ENCODE measurements at regions not wholly inside any gene's neighbourhood (a gene's known extent, or its start where the extent isn't known, plus 50 kb on each side); places are given as distances from the start of the nearest gene placed in this dataset.
"Not testable (repeated sequence)": the region's sequence is repeated elsewhere in the genome, so short reads cannot be mapped to it uniquely, and the experiment has no call there.

DNA sequence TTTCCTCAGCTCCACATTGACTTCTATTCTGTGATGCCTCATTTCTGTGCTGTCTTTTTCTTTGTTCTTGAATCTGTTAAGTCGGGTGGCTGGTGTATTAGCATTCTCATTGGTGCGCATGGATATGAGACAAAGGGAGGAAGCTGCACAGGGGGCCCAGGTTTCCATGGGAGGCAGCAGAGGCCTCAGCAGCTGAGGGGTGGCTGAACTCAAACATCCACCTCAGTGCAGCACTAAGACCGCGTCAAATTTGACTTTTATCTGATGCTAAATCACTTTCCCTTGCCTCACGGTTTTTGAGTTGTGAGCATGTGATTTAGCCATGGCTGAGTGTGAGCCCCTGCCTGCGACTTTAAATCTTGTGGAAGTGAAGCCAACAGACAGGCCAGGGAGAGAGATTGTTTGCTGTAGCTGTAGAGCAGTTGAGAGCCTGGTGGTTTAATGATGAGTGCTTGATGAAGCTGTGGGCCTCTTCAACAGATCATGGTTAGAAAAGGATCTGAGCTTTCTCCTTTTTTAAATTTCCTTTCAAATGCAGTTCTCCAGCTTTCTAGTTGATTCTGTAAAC, 193.3 kb upstream of the ZNF804B start:
- H3K27ac ChIP-seq: no peak overlapping the region
- no peak for ATAC-seq
- TF ChIP-seq, protein P1, sequence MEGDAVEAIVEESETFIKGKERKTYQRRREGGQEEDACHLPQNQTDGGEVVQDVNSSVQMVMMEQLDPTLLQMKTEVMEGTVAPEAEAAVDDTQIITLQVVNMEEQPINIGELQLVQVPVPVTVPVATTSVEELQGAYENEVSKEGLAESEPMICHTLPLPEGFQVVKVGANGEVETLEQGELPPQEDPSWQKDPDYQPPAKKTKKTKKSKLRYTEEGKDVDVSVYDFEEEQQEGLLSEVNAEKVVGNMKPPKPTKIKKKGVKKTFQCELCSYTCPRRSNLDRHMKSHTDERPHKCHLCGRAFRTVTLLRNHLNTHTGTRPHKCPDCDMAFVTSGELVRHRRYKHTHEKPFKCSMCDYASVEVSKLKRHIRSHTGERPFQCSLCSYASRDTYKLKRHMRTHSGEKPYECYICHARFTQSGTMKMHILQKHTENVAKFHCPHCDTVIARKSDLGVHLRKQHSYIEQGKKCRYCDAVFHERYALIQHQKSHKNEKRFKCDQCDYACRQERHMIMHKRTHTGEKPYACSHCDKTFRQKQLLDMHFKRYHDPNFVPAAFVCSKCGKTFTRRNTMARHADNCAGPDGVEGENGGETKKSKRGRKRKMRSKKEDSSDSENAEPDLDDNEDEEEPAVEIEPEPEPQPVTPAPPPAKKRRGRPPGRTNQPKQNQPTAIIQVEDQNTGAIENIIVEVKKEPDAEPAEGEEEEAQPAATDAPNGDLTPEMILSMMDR (IDR thresholded peaks at IDR 0.05): no peak
- H3K9me3 ChIP-seq: no peaks in the 10 kb centered on the region
- no peaks in the 10 kb centered on the region for H3K36me3 ChIP-seq
- H3K4me3 ChIP-seq: no peak overlapping the region
- H3K4me1 ChIP-seq: no peaks in the 10 kb centered on the region
- no peak for DNase-seq
- intact Hi-C loops (cut with DNase I): no loop called here
- H3K27me3 ChIP-seq (ENCODE audit: low read depth): no peaks in the 10 kb centered on the region

DNA sequence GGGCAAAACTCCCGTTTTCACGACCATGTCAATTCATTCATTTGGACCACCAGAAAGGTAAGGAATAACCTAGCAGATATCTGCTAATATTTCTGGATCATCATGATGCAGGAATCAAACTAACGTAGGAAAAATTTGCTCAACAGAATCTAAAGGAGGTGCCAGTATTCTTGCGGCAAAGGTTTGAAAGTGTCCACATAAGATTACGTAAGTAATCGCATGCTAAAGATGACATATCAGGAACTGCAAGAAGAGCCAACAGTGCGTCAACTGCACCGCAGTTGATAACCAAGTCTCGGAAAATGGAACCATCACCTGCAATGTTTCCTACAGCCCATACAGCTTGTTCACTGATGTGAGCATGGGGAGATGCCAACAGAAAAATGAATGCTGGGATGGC, 194.1 kb upstream of the ZNF804B start:
- ATAC-seq: no peak
- intact Hi-C loops (cut with DNase I): no loop called here
- DNase-seq: no peak
- Histone ChIP-seq H3K27ac (no peak overlapping the region), H3K4me3 (no peak overlapping the region), H3K4me1 (no peaks in the 10 kb centered on the region), H3K9me3 (no peaks in the 10 kb centered on the region), H3K36me3 (no peaks in the 10 kb centered on the region), H3K27me3 (ENCODE audit: low read depth) (no peaks in the 10 kb centered on the region)
- TF ChIP-seq, protein P1 (IDR thresholded peaks at IDR 0.05): no peak

DNA sequence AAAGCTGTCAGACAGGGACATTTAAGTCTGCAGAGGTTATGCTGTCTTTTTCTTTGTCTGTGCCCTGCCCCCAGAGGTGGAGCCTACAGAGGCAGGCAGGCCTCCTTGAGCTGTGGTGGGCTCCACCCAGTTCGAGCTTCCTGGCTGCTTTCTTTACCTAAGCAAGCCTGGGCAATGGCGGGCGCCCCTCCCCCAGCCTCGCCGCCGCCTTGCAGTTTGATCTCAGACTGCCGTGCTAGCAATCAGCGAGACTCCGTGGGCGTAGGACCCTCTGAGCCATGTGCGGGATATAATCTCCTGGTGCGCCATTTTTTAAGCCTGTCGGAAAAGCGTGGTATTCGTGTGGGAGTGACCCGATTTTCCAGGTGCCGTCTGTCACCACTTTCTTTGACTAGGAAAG, 203.1 kb upstream of the ZNF804B start:
- H3K36me3 ChIP-seq; H3K9me3 ChIP-seq; H3K4me1 ChIP-seq; DNase-seq; ATAC-seq; H3K27ac ChIP-seq; intact Hi-C loops (cut with DNase I); H3K27me3 ChIP-seq (ENCODE audit: low read depth); H3K4me3 ChIP-seq: not testable (repeated sequence)

DNA sequence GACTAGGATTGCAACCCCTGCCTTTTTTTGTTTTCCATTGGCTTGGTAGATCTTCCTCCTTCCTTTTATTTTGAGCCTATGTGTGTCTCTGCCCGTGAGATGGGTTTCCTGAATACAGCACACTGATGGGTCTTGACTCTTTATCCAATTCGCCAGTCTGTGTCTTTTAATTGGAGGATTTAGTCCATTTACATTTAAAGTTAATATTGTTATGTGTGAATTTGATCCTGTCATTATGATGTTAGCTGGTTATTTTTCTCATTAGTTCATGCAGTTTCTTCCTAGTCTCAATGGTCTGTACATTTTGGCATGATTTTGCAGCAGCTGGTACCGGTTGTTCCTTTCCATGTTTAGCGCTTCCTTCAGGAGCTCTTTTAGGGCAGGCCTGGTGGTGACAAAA, 204.7 kb upstream of the ZNF804B start:
- H3K4me1 ChIP-seq; ATAC-seq; intact Hi-C loops (cut with DNase I); H3K4me3 ChIP-seq; H3K27ac ChIP-seq; DNase-seq; H3K36me3 ChIP-seq; H3K27me3 ChIP-seq (ENCODE audit: low read depth); H3K9me3 ChIP-seq: not testable (repeated sequence)

DNA sequence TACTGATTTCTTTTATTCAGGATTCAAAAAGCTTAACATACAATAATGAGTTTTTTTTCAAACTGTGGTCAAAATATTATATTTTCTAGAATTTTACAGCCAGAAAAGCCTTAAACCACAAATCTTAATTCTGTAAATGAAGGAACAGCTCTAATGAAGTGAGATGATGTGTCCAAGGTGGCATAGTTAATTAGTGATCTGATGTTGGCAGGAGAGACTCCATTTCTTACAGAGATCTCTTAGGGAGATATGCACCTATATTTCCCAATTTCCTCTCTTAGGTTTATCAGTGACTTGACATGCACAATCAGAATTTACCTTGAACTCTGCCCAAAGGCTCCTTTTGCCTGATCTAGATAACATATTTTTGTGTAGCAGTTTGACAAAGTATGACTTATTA, 211.1 kb upstream of the ZNF804B start:
- no peak overlapping the region for H3K27ac ChIP-seq
- no peaks in the 10 kb centered on the region for H3K9me3 ChIP-seq
- no peaks in the 10 kb centered on the region for H3K27me3 ChIP-seq (ENCODE audit: low read depth)
- TF ChIP-seq, protein P1 (IDR thresholded peaks at IDR 0.05): no peak
- H3K4me3 ChIP-seq: no peak overlapping the region
- intact Hi-C loops (cut with DNase I): no loop called here
- no peaks in the 10 kb centered on the region for H3K36me3 ChIP-seq
- no peaks in the 10 kb centered on the region for H3K4me1 ChIP-seq
- DNase-seq: no peak
- no peak for ATAC-seq

DNA sequence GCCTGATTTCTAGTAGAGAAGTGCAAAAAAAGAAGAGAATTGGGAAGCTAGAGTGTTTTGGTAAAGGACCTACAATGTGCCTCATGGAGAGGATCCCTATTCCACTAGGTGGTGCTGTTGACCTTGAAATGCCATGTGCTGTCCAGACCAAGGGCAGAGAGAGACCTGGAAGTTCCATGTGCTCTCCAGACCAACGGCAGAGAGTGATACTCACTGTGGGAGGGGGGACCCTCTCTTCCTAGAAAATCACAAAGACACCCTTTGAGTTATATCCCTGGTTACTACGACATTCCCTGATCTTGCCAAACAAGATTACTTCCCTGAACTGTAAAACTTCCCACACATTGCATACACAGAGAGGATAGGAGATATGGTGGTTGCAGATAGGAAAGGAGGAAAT, 212.7 kb upstream of the ZNF804B start:
- no peaks in the 10 kb centered on the region for H3K4me1 ChIP-seq
- no peak overlapping the region for H3K27ac ChIP-seq
- DNase-seq: no peak
- H3K9me3 ChIP-seq: no peaks in the 10 kb centered on the region
- TF ChIP-seq, protein P1 (IDR thresholded peaks at IDR 0.05): peak; percentile 46
- H3K4me3 ChIP-seq: no peak overlapping the region
- intact Hi-C loops (cut with DNase I): no loop called here
- ATAC-seq: peak in 1 of 2 donors; percentile 52
- no peaks in the 10 kb centered on the region for H3K36me3 ChIP-seq
- no peaks in the 10 kb centered on the region for H3K27me3 ChIP-seq (ENCODE audit: low read depth)

DNA sequence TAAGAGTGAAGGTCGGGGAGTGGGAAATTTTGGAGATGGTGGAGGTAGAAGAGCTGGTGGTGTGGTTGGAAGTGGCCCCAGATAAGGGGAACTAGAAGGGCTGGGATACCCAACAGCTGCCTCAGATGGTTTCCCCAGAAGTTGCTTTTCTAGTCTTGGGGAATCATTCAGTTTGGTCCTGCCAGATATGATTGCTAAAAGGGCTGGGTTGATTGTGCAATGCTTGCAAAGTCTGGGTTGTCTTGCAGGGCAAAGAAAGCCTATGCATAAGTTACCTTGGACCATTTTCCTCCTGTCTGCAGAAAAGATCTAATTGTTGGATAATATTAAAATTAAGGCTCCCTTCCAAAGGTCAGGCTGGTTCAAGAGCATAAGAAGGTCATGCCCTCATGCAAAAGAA, 213.8 kb upstream of the ZNF804B start:
- H3K4me1 ChIP-seq: no peaks in the 10 kb centered on the region
- H3K9me3 ChIP-seq: no peaks in the 10 kb centered on the region
- DNase-seq (no peak), ATAC-seq (no peak)
- no peaks in the 10 kb centered on the region for H3K36me3 ChIP-seq
- intact Hi-C loops (cut with DNase I): no loop called here
- H3K27me3 ChIP-seq (ENCODE audit: low read depth): no peaks in the 10 kb centered on the region
- no peak overlapping the region for H3K27ac ChIP-seq
- no peak overlapping the region for H3K4me3 ChIP-seq
- TF ChIP-seq, protein P1 (IDR thresholded peaks at IDR 0.05): no peak
